Fibroblast of peridontal ligament (primary cell): ENCODE measurements at regions not wholly inside any gene's neighbourhood (a gene's known extent, or its start where the extent isn't known, plus 50 kb on each side); places are given as distances from the start of the nearest gene placed in this dataset.
"Not testable (repeated sequence)": the region's sequence is repeated elsewhere in the genome, so short reads cannot be mapped to it uniquely, and the experiment has no call there.

Experiments used
- DNase-seq: peaks from one replicate; pipeline ENCODE4 v3.0.0-alpha.2; 2010; ENCODE audit errors: extremely low read depth

- peak; percentile 41 for DNase-seq
Measured at GRCh38 chr16:66107661-66108060, 258.8 kb upstream of the CDH5 start.

DNA sequence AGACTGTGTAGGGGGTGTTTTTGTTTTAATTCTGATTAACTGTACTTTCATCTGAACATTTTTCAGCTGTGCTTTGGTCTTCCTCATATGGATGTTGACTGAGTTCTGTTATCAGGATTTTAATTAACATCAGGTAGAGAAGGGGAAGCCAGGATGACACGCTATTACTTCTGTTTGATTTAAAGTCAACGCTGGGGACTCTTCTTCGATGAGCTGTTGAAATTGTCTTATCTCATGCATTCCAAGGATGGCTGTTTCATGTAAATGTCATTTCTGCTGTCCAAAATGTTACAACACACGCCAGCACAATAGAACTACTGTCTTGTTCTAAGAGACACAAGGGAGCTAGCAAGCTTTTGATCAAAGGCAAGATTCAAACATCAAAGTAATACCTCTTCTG, 263.3 kb upstream of the CDH5 start:
- DNase-seq: no peak

- DNase-seq: no peak
Measured at GRCh38 chr16:66099306-66099705, 267.2 kb upstream of the CDH5 start.

DNA sequence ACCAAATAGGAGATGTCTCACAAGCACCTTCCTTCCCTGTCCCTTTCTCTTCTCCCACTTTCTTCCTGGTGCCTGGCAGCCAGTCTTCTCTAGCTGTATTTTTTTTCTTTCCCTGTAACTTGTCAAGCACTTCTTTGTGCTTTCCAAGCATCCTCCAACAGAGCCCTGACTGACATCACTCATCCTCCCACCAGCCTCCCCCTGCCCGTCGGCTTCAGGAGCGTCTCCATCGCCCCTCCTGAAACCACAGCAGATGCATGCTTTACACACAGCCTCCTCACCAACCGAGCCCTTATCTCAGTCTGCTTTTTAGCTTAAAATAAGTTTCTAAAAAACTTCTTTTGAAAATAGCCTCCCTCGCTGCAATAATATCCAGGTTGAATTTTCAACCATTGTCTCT, 268.7 kb upstream of the CDH5 start:
- DNase-seq: no peak

GRCh38 chr16:66095676-66096075, 270.8 kb upstream of the CDH5 start:
- no peak for DNase-seq

GRCh38 chr16:66093191-66093590, 273.3 kb upstream of the CDH5 start:
- DNase-seq: peak; percentile 49

DNA sequence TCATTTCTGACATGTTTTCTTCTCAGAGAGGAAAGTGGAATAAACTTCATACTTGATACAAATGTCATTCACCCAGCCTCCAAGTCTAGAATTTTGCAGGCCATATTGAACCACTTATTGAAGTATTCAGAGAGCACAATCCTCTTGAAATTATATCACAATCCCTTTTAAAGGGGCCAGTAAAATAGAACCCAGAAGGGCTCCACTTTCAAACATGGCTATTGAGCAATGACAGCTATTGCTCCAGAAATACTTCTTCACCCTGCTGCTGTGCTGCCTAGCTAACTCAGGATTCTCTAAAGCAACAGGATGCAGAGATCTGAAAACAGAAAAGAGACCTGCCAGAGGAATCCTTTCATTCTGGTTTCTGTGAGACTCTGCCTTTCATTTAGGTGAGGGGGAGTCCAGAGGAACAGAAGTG, 275.0 kb upstream of the CDH5 start:
- peak; percentile 95 for DNase-seq

DNA sequence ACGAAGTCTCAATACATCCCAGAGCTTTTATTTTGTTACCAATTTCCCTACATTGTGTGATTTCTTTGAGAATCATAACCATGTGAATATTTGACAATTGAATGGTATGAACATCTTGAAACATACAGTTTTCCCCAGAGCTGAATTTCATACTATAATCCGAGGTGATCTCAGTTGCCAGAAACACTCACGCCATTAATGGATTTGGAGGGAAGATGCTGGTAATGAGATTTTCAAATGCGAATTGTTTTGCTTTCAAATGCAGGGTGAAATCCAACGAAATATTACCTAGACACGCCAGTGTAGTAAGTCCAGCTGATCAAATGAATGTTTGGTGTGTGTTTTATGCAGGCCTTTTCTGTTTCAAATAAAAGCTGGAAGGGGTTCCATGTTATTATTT, 277.8 kb upstream of the CDH5 start:
- no peak for DNase-seq

DNA sequence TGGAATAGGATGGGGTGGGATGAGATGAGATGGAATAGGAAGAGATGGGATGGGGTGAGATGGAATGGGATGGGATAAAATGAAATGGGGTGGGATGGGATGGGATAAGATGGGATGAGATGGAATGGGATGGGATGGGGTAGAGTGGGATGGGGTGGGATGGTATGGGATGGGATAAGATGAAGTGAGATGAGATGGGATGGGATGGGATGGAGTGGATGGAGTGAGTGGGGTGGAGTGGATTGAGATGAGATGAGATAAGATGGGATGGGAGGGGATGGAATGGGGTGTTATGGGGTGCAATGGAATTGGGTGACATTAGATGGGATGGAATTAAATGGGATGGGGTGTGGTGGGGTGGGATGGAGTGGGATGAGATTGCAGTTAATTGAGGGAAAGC, 279.2 kb upstream of the CDH5 start:
- DNase-seq: no peak

- DNase-seq: no peak
Measured at GRCh38 chr16:66085651-66086050, 280.8 kb upstream of the CDH5 start.

DNA sequence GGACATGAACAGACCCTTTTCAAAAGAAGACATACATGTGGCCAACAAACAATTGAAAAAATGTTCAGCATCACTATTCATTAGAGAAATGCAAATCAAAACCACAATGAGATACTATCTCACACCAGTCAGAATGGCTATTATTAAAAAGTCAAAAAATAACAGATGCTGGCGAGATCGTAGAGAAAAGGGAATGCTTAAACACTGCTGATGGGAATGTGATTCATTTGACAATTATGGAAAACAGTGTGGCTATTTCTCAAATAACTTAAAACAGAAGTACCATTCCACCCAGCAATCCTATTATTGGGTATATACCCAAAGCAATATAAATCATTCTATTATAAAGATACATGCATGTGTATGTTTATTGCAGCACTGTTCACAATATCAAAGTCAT, 281.8 kb upstream of the CDH5 start:
- DNase-seq: not testable (repeated sequence)

DNA sequence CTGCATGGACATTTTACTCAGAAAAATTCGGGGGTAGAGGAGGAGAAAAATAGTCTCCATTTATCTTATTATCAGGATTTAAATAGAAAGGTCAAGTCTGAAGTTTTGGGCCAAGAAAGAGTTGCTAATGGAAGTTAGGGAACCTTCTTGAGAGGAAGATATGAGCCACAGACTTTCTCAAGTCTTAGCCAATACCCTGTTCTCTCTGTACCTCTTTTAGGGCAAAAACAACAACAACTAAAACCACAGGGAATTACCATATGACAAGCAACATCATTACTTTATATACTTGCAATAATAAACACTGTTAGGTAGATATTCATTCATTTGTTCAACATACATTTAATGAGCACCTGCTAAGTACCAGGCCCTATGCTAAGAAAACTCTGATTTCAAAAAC, 282.2 kb upstream of the CDH5 start:
- DNase-seq: no peak

GRCh38 chr16:66083171-66083570, 283.3 kb upstream of the CDH5 start:
- DNase-seq: no peak

- DNase-seq: no peak
Measured at GRCh38 chr16:66082424-66082823, 284.1 kb upstream of the CDH5 start.

DNA sequence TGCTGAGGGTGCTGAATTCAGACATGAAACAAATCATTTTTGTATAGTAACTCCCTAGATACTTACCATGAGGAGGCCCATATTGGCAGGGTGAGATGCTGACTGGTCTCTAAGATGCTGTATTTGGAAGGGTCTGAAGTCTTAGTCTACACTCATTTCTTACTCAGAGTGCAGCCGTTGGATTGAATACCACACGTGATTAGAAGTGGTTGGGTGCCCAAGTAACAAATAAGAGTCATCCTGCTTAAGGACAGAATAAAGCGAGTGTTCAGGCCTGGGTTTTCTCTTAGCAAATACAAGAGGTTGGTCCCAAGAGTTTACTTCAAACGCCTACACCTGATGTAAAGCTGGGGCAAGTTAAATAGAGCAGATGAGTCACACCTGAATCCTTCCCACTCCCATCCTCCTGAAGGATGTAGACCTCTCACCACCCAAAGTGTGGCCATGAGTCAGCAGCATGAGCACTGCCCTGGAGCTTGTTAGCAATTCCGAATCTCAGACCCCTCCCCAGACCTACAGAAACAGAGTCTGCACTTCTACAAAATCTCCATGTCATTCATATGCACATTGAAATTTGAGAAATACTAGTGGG, 284.6 kb upstream of the CDH5 start:
- peak; percentile 39 for DNase-seq

DNA sequence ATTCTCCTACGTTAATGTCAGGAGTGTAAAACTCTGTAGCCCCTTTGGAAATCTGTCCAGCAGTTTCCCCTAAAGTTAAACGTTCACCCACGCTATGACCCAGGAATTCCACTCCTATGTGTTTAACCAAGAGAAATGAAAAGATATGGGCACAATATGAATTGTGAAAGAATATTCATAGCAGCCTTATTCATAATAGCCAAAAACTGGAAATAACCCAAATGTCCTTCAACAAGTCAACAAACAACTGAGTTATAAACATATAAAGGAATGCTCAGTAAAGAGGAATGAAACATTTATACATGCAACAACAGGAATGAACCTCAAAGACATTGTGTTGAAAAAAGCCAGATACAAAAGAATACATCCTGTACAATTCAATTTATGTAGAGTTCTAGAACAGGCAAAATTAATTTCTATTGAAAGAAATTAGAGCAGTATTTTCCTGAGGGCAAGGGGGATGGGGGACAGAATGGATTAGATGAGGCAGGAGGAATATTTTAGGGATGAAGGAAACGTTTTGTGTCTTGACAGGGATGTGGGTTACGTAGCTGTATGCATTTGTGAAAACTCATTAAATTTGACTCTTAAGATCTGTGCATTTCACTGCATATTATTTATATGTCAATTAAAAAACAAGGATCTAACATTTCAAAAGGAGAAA, 286.7 kb upstream of the CDH5 start:
- peak; percentile 35 for DNase-seq

- DNase-seq: peak; percentile 89
Measured at GRCh38 chr16:66070140-66070917, 296.2 kb upstream of the CDH5 start.

- peak; percentile 84 for DNase-seq
Measured at GRCh38 chr16:66069587-66069986, 296.9 kb upstream of the CDH5 start.

GRCh38 chr16:66066404-66066803, 300.1 kb upstream of the CDH5 start:
- DNase-seq: no peak

DNA sequence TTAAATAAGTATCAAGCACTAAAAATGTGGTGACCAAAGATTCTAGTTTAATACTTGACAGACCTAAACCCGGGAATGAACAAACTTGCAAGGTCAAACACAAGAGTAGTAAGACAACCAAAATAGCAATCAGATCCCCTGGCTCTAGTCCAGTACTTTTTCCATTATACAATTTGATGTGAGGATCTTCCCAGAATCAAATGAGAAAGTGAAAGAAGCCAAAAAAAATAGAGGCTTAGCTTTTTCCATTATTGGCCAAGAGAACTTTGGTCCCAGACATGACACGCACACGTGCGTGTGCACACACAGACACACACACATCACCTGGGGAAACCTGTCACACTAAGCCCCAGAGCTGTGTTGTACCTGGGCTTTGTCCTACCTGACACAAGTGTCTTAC, 300.6 kb upstream of the CDH5 start:
- peak; percentile 78 for DNase-seq

GRCh38 chr16:66064801-66065530, 301.5 kb upstream of the CDH5 start:
- no peak for DNase-seq

DNA sequence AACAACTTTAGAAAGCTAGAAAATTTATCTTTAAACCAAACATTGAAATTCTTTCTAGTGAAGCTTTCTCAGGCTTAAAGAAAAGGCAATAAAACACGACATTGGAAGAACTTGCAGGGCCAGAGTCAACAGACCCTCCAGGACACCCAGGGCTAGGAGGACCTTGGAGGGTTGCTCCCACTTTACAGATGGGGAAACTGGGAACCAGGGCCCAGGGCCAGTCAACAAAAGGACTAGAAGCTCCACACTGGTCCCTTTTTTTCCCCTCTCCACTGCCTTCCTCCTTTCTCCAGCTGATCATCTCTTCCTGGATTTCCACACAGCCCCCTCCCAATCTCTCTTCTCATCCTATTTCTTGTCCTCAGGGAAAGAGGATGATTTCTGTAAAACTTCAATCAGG, 307.7 kb upstream of the CDH5 start:
- DNase-seq: no peak
